Neural cell (in vitro differentiated cells): ENCODE measurements at regions not wholly inside any gene's neighbourhood (a gene's known extent, or its start where the extent isn't known, plus 50 kb on each side); places are given as distances from the start of the nearest gene placed in this dataset.

Experiments used
- H2AFZ ChIP-seq: fragments of 200-600, 300-800 bp; sonication (generic), shearing (Covaris generic); 2 replicates; pipeline ENCODE4 v1.6.0; 2014; ENCODE audit warnings: low read depth, mild to moderate bottlenecking, antibody characterized with exemption, low read length, moderate library complexity
- H3F3A ChIP-seq: fragments of 200-600 bp; shearing (Covaris generic); 2 replicates; pipeline ENCODE4 v1.6.1; 2016; ENCODE audit warnings: mild to moderate bottlenecking, moderate library complexity, mixed read lengths, antibody characterized with exemption, low read length; ENCODE audit not compliant: insufficient read depth, poor library complexity, severe bottlenecking
- H3K27ac ChIP-seq: fragments of 200-600, 300-800 bp; sonication (generic), shearing (Covaris generic); 2 replicates; pipeline ENCODE4 v1.5.1; 2014; ENCODE audit warnings: mild to moderate bottlenecking, low read length, moderate library complexity
- H3K27me3 ChIP-seq: fragments of 300-800, 200-600 bp; sonication (generic), shearing (Covaris generic); 2 replicates; pipeline ENCODE4 v1.6.0; 2014; ENCODE audit warnings: mild to moderate bottlenecking, low read depth, low read length, moderate library complexity; ENCODE audit not compliant: insufficient read depth
- H3K36me3 ChIP-seq: fragments of 300-800, 200-600 bp; sonication (generic), shearing (Covaris generic); 2 replicates; pipeline ENCODE4 v1.5.1; 2014; ENCODE audit warnings: mild to moderate bottlenecking, antibody characterized with exemption, low read length, moderate library complexity; ENCODE audit not compliant: insufficient read depth
- H3K4me2 ChIP-seq: fragments of 300-800, 200-600 bp; sonication (generic), shearing (Covaris generic); 2 replicates; pipeline ENCODE4 v1.6.0; 2014; ENCODE audit warnings: mild to moderate bottlenecking, low read length
- H3K4me3 ChIP-seq: fragments of 300-800, 200-600 bp; sonication (generic), shearing (Covaris generic); 2 replicates; pipeline ENCODE4 v1.5.1; 2014; ENCODE audit warnings: mild to moderate bottlenecking, low read length, moderate library complexity
- H3K79me2 ChIP-seq: fragments of 200-600 bp; shearing (Covaris generic); replicated peaks from 2 replicates; pipeline ENCODE4 v1.6.0; 2014; ENCODE audit warnings: mild to moderate bottlenecking, low read length, moderate library complexity; ENCODE audit not compliant: insufficient read depth
- H3K9ac ChIP-seq: fragments of 300-800, 200-600 bp; sonication (generic), shearing (Covaris generic); 2 replicates; pipeline ENCODE4 v1.6.1; 2016; ENCODE audit warnings: mild to moderate bottlenecking, low read length, mixed read lengths
- H3K9me2 ChIP-seq: fragments of 200-600 bp; shearing (Covaris generic); 2 replicates; pipeline ENCODE4 v1.6.1; 2016; ENCODE audit warnings: mild to moderate bottlenecking, low read length, mixed read lengths; ENCODE audit not compliant: insufficient read depth
- H3K9me3 ChIP-seq: fragments of 200-600, 300-800 bp; sonication (generic), shearing (Covaris generic); 2 replicates; pipeline ENCODE4 v1.6.1; 2016; ENCODE audit warnings: mild to moderate bottlenecking, mixed run types, low read length, moderate library complexity, mixed read lengths
- H4K20me1 ChIP-seq: fragments of 200-600 bp; shearing (Covaris generic); 2 replicates; pipeline ENCODE4 v1.6.1; 2016; ENCODE audit warnings: mild to moderate bottlenecking, mixed run types; ENCODE audit not compliant: insufficient read depth
- EP300 ChIP-seq: fragments of 450-650 bp; conservative IDR thresholded peaks from 2 replicates; pipeline ENCODE4 v1.6.1; 2014; ENCODE audit warnings: antibody characterized with exemption, mild to moderate bottlenecking, moderate library complexity; ENCODE audit not compliant: poor library complexity, severe bottlenecking
- EZH2 ChIP-seq: fragments of 200-600, 300-800 bp; shearing (Covaris generic), sonication (generic); IDR thresholded peaks from 2 replicates; pipeline ENCODE4 v1.6.1; 2014; ENCODE audit warnings: antibody characterized with exemption, low read length, borderline replicate concordance, mild to moderate bottlenecking; ENCODE audit not compliant: insufficient read depth, poor library complexity, severe bottlenecking
- MXI1 ChIP-seq: fragments of 450-650 bp; conservative IDR thresholded peaks from 2 replicates; pipeline ENCODE4 v1.6.1; 2014; ENCODE audit warnings: antibody characterized with exemption, mild to moderate bottlenecking; ENCODE audit not compliant: poor library complexity, severe bottlenecking
- POLR2AphosphoS5 ChIP-seq: IDR thresholded peaks from 2 replicates; pipeline ENCODE4 v1.6.1; 2012
- RAD21 ChIP-seq: fragments of 450-650 bp; conservative IDR thresholded peaks from 2 replicates; pipeline ENCODE4 v1.6.1; 2014; ENCODE audit warnings: antibody characterized with exemption, mild to moderate bottlenecking, moderate library complexity
- SMC3 ChIP-seq: fragments of 450-650 bp; conservative IDR thresholded peaks from 2 replicates; pipeline ENCODE4 v1.6.1; 2014; ENCODE audit warnings: antibody characterized with exemption, mild to moderate bottlenecking, moderate library complexity; ENCODE audit not compliant: poor library complexity
- TAF1 ChIP-seq: IDR thresholded peaks from 2 replicates; pipeline ENCODE4 v1.6.1; 2012; ENCODE audit warnings: low read depth
- TF ChIP-seq, protein P1 (sequence below): fragments of 450-650 bp; IDR thresholded peaks from 2 replicates; pipeline ENCODE4 v1.5.1; 2014; ENCODE audit warnings: antibody characterized with exemption, mild to moderate bottlenecking, moderate library complexity; ENCODE audit not compliant: poor library complexity, severe bottlenecking
- TF ChIP-seq, protein P2 (sequence below): IDR thresholded peaks from 2 replicates; pipeline ENCODE4 v1.6.1; 2012; ENCODE audit warnings: borderline replicate concordance

DNA sequence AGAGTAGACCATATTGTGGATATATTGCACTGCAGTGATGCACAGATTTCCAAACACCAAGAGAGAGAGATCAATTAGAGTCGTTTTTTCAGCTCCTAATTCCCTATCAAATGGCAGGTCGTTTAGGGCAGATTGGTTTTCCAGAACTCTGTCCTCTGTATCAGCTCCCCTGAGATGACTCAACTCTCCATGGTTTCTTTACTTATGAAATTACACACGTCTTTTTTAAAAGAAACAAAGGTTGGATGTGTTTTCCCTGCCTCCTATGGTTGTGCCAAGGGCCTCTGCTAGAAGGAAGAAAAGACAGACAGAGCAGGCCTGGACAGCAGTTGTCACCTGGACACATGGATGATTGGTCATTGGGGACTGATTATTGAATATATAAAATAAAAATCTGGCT is 478.1 kb upstream of the NBEA start:
- Histone ChIP-seq H3K27ac (no peak overlapping the region), H3K9me2 (no peaks in the 10 kb centered on the region), H3K9ac (no peak overlapping the region), H2AFZ (no peak overlapping the region), H4K20me1 (no peaks in the 10 kb centered on the region), H3K36me3 (no peaks in the 10 kb centered on the region), H3F3A (no peaks in the 10 kb centered on the region), H3K4me2 (no peak overlapping the region), H3K79me2 (no peaks in the 10 kb centered on the region), H3K9me3 (no peaks in the 10 kb centered on the region), H3K27me3 (no peaks in the 10 kb centered on the region), H3K4me3 (no peak overlapping the region)
- TF ChIP-seq, protein P1, sequence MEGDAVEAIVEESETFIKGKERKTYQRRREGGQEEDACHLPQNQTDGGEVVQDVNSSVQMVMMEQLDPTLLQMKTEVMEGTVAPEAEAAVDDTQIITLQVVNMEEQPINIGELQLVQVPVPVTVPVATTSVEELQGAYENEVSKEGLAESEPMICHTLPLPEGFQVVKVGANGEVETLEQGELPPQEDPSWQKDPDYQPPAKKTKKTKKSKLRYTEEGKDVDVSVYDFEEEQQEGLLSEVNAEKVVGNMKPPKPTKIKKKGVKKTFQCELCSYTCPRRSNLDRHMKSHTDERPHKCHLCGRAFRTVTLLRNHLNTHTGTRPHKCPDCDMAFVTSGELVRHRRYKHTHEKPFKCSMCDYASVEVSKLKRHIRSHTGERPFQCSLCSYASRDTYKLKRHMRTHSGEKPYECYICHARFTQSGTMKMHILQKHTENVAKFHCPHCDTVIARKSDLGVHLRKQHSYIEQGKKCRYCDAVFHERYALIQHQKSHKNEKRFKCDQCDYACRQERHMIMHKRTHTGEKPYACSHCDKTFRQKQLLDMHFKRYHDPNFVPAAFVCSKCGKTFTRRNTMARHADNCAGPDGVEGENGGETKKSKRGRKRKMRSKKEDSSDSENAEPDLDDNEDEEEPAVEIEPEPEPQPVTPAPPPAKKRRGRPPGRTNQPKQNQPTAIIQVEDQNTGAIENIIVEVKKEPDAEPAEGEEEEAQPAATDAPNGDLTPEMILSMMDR: no peak
- no peak for TF ChIP-seq SMC3
- TF ChIP-seq EP300: no peak
- no peak for TF ChIP-seq POLR2AphosphoS5
- TF ChIP-seq, protein P2, sequence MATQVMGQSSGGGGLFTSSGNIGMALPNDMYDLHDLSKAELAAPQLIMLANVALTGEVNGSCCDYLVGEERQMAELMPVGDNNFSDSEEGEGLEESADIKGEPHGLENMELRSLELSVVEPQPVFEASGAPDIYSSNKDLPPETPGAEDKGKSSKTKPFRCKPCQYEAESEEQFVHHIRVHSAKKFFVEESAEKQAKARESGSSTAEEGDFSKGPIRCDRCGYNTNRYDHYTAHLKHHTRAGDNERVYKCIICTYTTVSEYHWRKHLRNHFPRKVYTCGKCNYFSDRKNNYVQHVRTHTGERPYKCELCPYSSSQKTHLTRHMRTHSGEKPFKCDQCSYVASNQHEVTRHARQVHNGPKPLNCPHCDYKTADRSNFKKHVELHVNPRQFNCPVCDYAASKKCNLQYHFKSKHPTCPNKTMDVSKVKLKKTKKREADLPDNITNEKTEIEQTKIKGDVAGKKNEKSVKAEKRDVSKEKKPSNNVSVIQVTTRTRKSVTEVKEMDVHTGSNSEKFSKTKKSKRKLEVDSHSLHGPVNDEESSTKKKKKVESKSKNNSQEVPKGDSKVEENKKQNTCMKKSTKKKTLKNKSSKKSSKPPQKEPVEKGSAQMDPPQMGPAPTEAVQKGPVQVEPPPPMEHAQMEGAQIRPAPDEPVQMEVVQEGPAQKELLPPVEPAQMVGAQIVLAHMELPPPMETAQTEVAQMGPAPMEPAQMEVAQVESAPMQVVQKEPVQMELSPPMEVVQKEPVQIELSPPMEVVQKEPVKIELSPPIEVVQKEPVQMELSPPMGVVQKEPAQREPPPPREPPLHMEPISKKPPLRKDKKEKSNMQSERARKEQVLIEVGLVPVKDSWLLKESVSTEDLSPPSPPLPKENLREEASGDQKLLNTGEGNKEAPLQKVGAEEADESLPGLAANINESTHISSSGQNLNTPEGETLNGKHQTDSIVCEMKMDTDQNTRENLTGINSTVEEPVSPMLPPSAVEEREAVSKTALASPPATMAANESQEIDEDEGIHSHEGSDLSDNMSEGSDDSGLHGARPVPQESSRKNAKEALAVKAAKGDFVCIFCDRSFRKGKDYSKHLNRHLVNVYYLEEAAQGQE: no peak
- TF ChIP-seq TAF1: no peak

DNA sequence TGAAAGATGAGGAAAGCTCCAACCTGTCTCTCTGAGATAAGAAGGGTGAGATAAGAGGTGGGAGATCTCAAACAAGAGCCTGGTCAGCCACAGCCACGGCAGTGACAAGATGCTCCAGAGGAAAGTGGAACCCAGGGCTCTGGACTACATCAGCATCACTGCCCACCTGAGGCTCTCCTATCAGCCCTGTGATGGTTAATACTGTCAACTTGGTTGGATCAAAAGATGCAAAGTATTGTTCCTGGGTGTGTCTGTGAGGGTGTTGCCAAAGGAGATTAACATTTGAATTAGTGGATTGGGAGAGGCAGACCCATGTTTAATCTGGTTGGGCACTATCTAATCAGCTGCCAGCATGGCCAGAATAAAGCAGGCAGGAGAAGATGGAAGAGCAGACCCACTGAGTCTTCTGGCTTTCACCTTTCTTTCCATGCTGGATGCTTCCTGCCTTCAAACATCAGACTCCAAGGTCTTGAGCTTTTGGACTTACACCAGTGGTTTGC is 476.6 kb upstream of the NBEA start:
- no peaks in the 10 kb centered on the region for H4K20me1 ChIP-seq
- no peaks in the 10 kb centered on the region for H3K27me3 ChIP-seq
- no peaks in the 10 kb centered on the region for H3K79me2 ChIP-seq
- no peak overlapping the region for H2AFZ ChIP-seq
- no peak overlapping the region for H3K4me2 ChIP-seq
- no peaks in the 10 kb centered on the region for H3K36me3 ChIP-seq
- H3F3A ChIP-seq: no peaks in the 10 kb centered on the region
- no peak overlapping the region for H3K9ac ChIP-seq
- H3K4me3 ChIP-seq: no peak overlapping the region
- no peak overlapping the region for H3K27ac ChIP-seq
- H3K9me3 ChIP-seq: no peaks in the 10 kb centered on the region
- H3K9me2 ChIP-seq: no peaks in the 10 kb centered on the region
- TF ChIP-seq SMC3 (no peak), RAD21 (no peak), MXI1 (no peak), EZH2 (no peak), TAF1 (no peak), POLR2AphosphoS5 (no peak), EP300 (no peak)
- TF ChIP-seq, protein P1: no peak
- TF ChIP-seq, protein P2: no peak
